OCI-LY7 (cell line): ENCODE measurements at regions not wholly inside any gene's neighbourhood (a gene's known extent, or its start where the extent isn't known, plus 50 kb on each side); places are given as distances from the start of the nearest gene placed in this dataset.

ENCODE experiments used
- CTCF ChIP-seq: fragments of 200-600 bp; sonication (generic); conservative IDR thresholded peaks from 2 replicates; pipeline ENCODE4 v1.5.1; 2014; ENCODE audit warnings: mild to moderate bottlenecking, antibody characterized with exemption, low read length, moderate library complexity, mixed read lengths
- EZH2phosphoT487 ChIP-seq: fragments of 200-600 bp; sonication (generic); IDR thresholded peaks from 2 replicates; pipeline ENCODE4 v1.6.1; 2018; ENCODE audit warnings: low read depth, borderline replicate concordance, mild to moderate bottlenecking, mixed run types, antibody characterized with exemption, low read length, moderate library complexity, mixed read lengths

DNA sequence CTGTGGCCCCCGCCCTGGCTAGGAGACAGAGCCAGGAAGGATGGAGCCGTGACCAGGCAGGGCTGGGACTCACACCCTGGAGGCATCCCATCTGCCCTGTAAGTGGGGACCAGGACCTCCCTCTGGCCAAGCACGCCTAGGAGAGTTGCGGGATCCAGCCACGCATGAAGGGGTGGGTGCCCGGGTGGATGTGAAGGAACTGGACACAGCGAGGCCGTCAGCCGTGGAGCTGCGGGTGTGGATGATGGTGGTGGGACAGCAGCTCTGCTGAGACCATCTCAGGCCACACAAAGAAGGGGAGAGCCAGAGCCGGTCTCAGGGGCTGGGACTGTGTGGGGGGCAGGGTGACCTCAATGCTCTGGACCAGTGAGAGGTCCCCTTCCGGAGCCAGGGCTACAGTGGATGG lies 746.4 kb downstream of the BRD1 start:
- no peak for TF ChIP-seq CTCF
- TF ChIP-seq EZH2phosphoT487, result no peak
